Skeletal muscle cell (primary cell): ENCODE measurements at regions not wholly inside any gene's neighbourhood (a gene's known extent, or its start where the extent isn't known, plus 50 kb on each side); places are given as distances from the start of the nearest gene placed in this dataset.
"Not testable (repeated sequence)": the region's sequence is repeated elsewhere in the genome, so short reads cannot be mapped to it uniquely, and the experiment has no call there.

Experiments
- DNase-seq: peaks from one replicate; pipeline ENCODE4 v3.0.0-alpha.2; 2010; ENCODE audit warnings: low read depth
- H3K4me3 ChIP-seq: 2 replicates; pipeline ENCODE4 v1.5.1; 2011; ENCODE audit warnings: low read depth, mild to moderate bottlenecking, control low read depth, low read length, moderate library complexity

GRCh38 chr7:81267508-81267907 lies 348.7 kb upstream of the SEMA3C start:
- no peak overlapping the region for H3K4me3 ChIP-seq
- DNase-seq: peak; percentile 81

- H3K4me3 ChIP-seq: no peak overlapping the region
- DNase-seq: no peak
These were observed 345.3 kb upstream of the SEMA3C start for GRCh38 chr7:81264116-81264515.

- no peak overlapping the region for H3K4me3 ChIP-seq
- DNase-seq: no peak
These were observed 341.3 kb upstream of the SEMA3C start for GRCh38 chr7:81260152-81260551.

GRCh38 chr7:81256991-81257390 lies 338.1 kb upstream of the SEMA3C start:
- no peak overlapping the region for H3K4me3 ChIP-seq
- no peak for DNase-seq

GRCh38 chr7:81248420-81248819 lies 329.6 kb upstream of the SEMA3C start:
- no peak overlapping the region for H3K4me3 ChIP-seq
- no peak for DNase-seq

GRCh38 chr7:81247364-81247763 lies 328.5 kb upstream of the SEMA3C start:
- DNase-seq: not testable (repeated sequence)

GRCh38 chr7:81245353-81245752 lies 326.5 kb upstream of the SEMA3C start:
- H3K4me3 ChIP-seq: no peak overlapping the region
- no peak for DNase-seq

More at GRCh38 chr7:81247364-81247763, 328.5 kb upstream of the SEMA3C start:
- not testable (repeated sequence) for H3K4me3 ChIP-seq

GRCh38 chr7:81244224-81244623 lies 325.4 kb upstream of the SEMA3C start:
- DNase-seq: peak; percentile 48
- no peak overlapping the region for H3K4me3 ChIP-seq

GRCh38 chr7:81236560-81236959 lies 317.7 kb upstream of the SEMA3C start:
- no peak overlapping the region for H3K4me3 ChIP-seq
- DNase-seq: no peak

GRCh38 chr7:81235997-81236396 lies 317.1 kb upstream of the SEMA3C start:
- no peak for DNase-seq
- no peak overlapping the region for H3K4me3 ChIP-seq

GRCh38 chr7:81234896-81235295 lies 316.0 kb upstream of the SEMA3C start:
- H3K4me3 ChIP-seq: no peak overlapping the region
- no peak for DNase-seq

GRCh38 chr7:81233208-81233940 lies 314.5 kb upstream of the SEMA3C start:
- DNase-seq: no peak
- H3K4me3 ChIP-seq: no peak overlapping the region

GRCh38 chr7:81232084-81232799 lies 313.4 kb upstream of the SEMA3C start:
- DNase-seq: no peak
- no peak overlapping the region for H3K4me3 ChIP-seq

GRCh38 chr7:81231301-81231838 lies 312.5 kb upstream of the SEMA3C start:
- DNase-seq: no peak

GRCh38 chr7:81226234-81226633 lies 307.4 kb upstream of the SEMA3C start:
- DNase-seq: no peak

More at GRCh38 chr7:81231301-81231838, 312.5 kb upstream of the SEMA3C start:
- no peak overlapping the region for H3K4me3 ChIP-seq

GRCh38 chr7:81222692-81223091 lies 303.8 kb upstream of the SEMA3C start:
- DNase-seq, H3K4me3 ChIP-seq: not testable (repeated sequence)

More at GRCh38 chr7:81226234-81226633, 307.4 kb upstream of the SEMA3C start:
- no peak overlapping the region for H3K4me3 ChIP-seq

- no peak for DNase-seq
- no peak overlapping the region for H3K4me3 ChIP-seq
These were observed 302.8 kb upstream of the SEMA3C start for GRCh38 chr7:81221527-81222217.

- no peak for DNase-seq
- no peak overlapping the region for H3K4me3 ChIP-seq
These were observed 299.7 kb upstream of the SEMA3C start for GRCh38 chr7:81218480-81219106.

GRCh38 chr7:81213394-81213793 lies 294.5 kb upstream of the SEMA3C start:
- no peak for DNase-seq
- H3K4me3 ChIP-seq: no peak overlapping the region

- H3K4me3 ChIP-seq: no peak overlapping the region
- no peak for DNase-seq
These were observed 293.1 kb upstream of the SEMA3C start for GRCh38 chr7:81211934-81212320.
